ENCODE measurements at regions not wholly inside any gene's neighbourhood (a gene's known extent, or its start where the extent isn't known, plus 50 kb on each side); places are given as distances from the start of the nearest gene placed in this dataset.

DNA sequence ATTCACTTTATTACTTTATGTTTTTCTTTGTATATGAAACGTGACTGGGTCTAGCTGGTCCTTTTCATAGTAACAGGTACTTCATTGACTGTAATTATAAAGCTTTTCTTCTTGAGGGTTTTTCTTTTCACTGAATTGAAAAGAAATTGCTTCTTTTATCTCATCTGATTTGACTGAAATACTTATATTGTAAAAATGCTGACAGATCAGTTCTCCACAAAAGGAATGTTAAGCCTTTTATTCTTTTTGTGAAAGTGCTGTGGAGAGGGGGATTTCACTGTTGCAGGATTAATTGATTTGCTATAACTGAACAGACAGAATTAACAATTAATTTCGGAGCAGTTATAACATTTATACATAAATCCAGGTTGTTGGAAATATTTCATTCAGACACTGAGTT, 2043.6 kb upstream of the C9orf72 start:
- TF ChIP-seq, protein P1, sequence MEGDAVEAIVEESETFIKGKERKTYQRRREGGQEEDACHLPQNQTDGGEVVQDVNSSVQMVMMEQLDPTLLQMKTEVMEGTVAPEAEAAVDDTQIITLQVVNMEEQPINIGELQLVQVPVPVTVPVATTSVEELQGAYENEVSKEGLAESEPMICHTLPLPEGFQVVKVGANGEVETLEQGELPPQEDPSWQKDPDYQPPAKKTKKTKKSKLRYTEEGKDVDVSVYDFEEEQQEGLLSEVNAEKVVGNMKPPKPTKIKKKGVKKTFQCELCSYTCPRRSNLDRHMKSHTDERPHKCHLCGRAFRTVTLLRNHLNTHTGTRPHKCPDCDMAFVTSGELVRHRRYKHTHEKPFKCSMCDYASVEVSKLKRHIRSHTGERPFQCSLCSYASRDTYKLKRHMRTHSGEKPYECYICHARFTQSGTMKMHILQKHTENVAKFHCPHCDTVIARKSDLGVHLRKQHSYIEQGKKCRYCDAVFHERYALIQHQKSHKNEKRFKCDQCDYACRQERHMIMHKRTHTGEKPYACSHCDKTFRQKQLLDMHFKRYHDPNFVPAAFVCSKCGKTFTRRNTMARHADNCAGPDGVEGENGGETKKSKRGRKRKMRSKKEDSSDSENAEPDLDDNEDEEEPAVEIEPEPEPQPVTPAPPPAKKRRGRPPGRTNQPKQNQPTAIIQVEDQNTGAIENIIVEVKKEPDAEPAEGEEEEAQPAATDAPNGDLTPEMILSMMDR (conservative IDR thresholded peaks at IDR 0.05) = no peak
- TF ChIP-seq EZH2 (IDR thresholded peaks at IDR 0.05; ENCODE audit: low read depth) = no peak

Measured in PC-9 (cell line).